Cardiac muscle cell (in vitro differentiated cells and primary cell): ENCODE measurements at regions not wholly inside any gene's neighbourhood (a gene's known extent, or its start where the extent isn't known, plus 50 kb on each side); places are given as distances from the start of the nearest gene placed in this dataset.
"Not testable (repeated sequence)": the region's sequence is repeated elsewhere in the genome, so short reads cannot be mapped to it uniquely, and the experiment has no call there.

ENCODE experiments used
- DNase-seq, 2 donors: peaks; one replicate each; pipeline versions ENCODE4 v3.0.0 to v3.0.0-alpha.2; 2010 to 2017; ENCODE audit warnings: low read depth in 1 of 2, low spot score in 1 of 2
- H3K27ac ChIP-seq: fragments of 200-600 bp; sonication (generic); 2 replicates; pipeline ENCODE4 v1.5.1; 2016
- H3K27me3 ChIP-seq: fragments of 200-600 bp; sonication (generic); 2 replicates; pipeline ENCODE4 v1.6.0; 2016; ENCODE audit warnings: control low read depth
- H3K36me3 ChIP-seq: fragments of 200-600 bp; sonication (generic); 2 replicates; pipeline ENCODE4 v1.5.1; 2016; ENCODE audit warnings: control low read depth
- H3K4me1 ChIP-seq: fragments of 200-600 bp; sonication (generic); 2 replicates; pipeline ENCODE4 v1.8.1; 2017; ENCODE audit warnings: low read depth, mild to moderate bottlenecking, mixed run types
- H3K4me3 ChIP-seq: fragments of 200-600 bp; sonication (generic); 2 replicates; pipeline ENCODE4 v1.5.1; 2016; ENCODE audit warnings: mild to moderate bottlenecking
- H3K9me3 ChIP-seq: fragments of 200-600 bp; sonication (generic); 2 replicates; pipeline ENCODE4 v1.5.1; 2017; ENCODE audit warnings: low read depth, mild to moderate bottlenecking, control low read depth
- TF ChIP-seq, protein P1 (sequence below): IDR thresholded peaks from 2 replicates; pipeline ENCODE4 v1.5.1; 2012; ENCODE audit warnings: low read depth, mild to moderate bottlenecking, low read length

DNA sequence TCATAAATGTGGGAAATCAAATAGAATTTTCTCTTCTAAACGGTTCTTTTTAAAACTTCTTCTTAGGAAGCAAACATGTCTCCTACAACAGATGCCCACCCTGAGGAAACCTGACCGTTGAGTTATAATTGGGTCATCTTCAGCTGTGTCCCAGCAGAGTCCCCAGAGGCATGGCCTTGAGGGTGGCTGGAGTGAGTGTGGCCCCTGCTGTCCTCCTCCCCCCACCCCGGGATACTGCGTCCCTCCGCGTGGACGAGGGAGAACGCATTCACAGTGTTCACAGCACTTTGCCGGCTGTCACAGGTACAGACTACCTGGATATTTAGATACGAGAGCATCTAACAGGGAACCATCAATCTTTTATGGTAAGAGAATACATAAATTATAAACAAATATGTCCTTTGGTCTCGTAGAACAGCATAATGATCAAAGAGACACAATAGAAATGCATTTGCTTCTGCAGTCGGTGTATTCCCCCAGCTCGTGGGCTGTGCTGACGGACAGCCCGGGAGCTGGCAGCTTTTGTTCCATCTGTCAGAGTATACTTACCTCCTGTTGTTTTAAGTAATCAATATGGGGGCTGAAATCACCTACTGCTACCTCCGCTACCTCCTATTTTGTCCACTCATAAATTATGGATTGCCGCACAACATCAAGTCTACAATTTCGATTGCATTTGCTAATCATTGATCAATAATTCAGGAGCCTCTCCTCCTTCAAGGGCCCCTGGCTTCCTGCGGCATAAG, 214.7 kb downstream of the IRX2 start:
- Histone ChIP-seq H3K4me3 (no peak overlapping the region), H3K27me3 (no peaks in the 10 kb centered on the region), H3K9me3 (no peaks in the 10 kb centered on the region), H3K27ac (no peak overlapping the region), H3K36me3 (no peaks in the 10 kb centered on the region), H3K4me1 (no peaks in the 10 kb centered on the region)
- DNase-seq, result no peak
- TF ChIP-seq, protein P1, sequence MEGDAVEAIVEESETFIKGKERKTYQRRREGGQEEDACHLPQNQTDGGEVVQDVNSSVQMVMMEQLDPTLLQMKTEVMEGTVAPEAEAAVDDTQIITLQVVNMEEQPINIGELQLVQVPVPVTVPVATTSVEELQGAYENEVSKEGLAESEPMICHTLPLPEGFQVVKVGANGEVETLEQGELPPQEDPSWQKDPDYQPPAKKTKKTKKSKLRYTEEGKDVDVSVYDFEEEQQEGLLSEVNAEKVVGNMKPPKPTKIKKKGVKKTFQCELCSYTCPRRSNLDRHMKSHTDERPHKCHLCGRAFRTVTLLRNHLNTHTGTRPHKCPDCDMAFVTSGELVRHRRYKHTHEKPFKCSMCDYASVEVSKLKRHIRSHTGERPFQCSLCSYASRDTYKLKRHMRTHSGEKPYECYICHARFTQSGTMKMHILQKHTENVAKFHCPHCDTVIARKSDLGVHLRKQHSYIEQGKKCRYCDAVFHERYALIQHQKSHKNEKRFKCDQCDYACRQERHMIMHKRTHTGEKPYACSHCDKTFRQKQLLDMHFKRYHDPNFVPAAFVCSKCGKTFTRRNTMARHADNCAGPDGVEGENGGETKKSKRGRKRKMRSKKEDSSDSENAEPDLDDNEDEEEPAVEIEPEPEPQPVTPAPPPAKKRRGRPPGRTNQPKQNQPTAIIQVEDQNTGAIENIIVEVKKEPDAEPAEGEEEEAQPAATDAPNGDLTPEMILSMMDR, result no peak

DNA sequence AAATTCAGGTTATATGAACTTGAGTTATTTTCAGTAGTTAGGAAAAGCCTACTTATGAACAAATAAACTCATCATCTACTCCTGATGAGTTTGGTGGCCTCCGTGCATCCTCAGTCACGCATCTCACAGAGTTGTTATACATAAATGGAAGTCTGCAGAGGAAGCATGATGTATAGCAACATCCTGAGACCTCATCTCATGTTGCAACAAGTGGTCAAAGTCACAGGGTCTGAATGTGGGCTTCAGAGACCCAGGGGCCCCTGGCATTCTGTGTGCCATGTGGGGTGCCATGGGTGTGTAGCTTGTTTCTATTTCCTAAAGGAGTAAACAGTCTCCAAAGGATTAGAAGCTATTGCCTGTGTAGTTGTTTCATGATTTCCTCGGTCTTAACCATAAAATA, 216.5 kb downstream of the IRX2 start:
- Histone ChIP-seq H3K4me1 (no peaks in the 10 kb centered on the region), H3K4me3 (no peak overlapping the region), H3K27ac (no peak overlapping the region), H3K27me3 (no peaks in the 10 kb centered on the region), H3K36me3 (no peaks in the 10 kb centered on the region), H3K9me3 (no peaks in the 10 kb centered on the region)
- TF ChIP-seq, protein P1, result no peak
- no peak for DNase-seq

DNA sequence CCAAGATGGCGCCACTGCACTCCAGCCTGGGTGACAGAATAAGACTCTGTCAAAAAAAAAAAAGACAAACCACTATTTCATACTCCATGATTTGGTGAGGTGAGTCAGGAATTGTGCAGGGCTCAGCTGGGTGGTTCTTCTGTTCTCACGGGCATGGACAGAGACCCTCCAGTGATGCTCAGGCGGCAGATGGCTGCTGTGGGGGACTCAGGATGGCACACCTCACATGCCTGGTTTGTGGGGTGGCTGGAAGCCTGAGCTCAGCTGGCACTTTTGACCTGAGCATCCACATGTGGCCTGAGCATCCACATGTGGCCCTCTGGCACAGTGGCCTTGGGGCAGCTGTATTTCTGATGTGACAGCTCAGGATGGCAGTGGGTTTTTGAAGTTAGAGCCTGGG, 217.2 kb downstream of the IRX2 start:
- no peak for DNase-seq
- no peak overlapping the region for H3K4me3 ChIP-seq
- no peaks in the 10 kb centered on the region for H3K9me3 ChIP-seq
- no peaks in the 10 kb centered on the region for H3K4me1 ChIP-seq
- H3K27me3 ChIP-seq, result no peaks in the 10 kb centered on the region
- TF ChIP-seq, protein P1, result no peak
- H3K36me3 ChIP-seq, result no peaks in the 10 kb centered on the region
- H3K27ac ChIP-seq, result no peak overlapping the region

DNA sequence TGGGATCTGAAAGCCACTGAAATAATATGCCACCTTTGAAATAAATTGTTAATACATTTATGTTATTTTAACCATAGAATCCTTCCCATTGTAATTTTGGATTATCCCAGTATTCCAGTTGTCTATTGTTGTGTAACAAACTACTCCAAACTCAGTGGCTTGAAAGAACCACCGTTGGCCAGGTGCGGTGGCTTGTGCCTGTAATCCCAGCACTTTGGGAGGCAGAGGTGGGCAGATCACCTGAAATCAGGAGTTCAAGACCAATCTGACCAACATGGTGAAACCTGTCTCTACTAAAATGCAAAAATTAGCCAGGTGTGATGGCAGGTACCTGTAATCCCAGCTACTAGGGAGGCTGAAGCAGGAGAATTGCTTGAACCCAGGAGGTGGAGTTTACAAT, 217.6 kb downstream of the IRX2 start:
- H3K27ac ChIP-seq, H3K36me3 ChIP-seq, H3K4me1 ChIP-seq, DNase-seq, H3K9me3 ChIP-seq, H3K27me3 ChIP-seq, H3K4me3 ChIP-seq: not testable (repeated sequence)

DNA sequence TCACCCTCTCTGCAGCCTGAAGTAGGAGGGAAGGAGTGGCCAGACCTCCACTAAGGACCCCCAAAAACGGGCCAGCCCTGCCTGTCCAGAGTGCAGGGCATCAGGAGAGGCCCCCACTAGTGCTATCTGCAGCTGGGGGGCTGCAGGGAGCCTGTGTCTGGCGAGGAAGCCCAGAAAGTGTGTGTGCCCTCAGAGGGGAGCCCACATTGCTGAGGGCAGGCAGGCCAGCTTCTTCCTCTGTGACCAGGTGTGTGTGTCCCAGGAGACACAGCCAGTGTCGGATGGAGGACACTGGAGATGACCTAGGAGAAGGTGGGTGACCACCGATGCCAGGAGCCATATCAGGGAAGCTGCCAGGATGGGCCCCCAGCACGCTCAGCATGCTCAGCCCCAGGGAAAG, 218.7 kb downstream of the IRX2 start:
- no peaks in the 10 kb centered on the region for H3K27me3 ChIP-seq
- H3K4me3 ChIP-seq, result no peak overlapping the region
- no peak overlapping the region for H3K27ac ChIP-seq
- H3K4me1 ChIP-seq, result no peaks in the 10 kb centered on the region
- H3K36me3 ChIP-seq, result no peaks in the 10 kb centered on the region
- TF ChIP-seq, protein P1, result no peak
- H3K9me3 ChIP-seq, result no peaks in the 10 kb centered on the region
- no peak for DNase-seq

DNA sequence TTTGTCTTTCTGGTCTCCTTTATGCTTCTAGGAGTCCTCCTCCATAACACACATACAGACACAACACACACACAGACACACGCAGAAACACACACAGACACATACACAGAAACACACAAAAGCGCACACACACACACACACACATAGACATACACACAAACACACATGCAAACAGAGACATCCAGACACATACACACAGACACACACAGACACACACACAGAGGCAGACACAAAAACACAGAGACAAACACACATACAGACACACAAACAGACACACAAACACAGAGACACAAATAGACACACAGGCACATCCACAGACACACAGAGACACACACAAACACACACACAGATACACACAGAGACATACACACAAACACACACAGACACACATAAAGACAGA, 220.2 kb downstream of the IRX2 start:
- H3K4me1 ChIP-seq, result no peaks in the 10 kb centered on the region
- TF ChIP-seq, protein P1, result no peak
- H3K36me3 ChIP-seq, result no peaks in the 10 kb centered on the region
- H3K27ac ChIP-seq, result no peak overlapping the region
- DNase-seq, result no peak
- H3K9me3 ChIP-seq, result no peaks in the 10 kb centered on the region
- no peak overlapping the region for H3K4me3 ChIP-seq
- no peaks in the 10 kb centered on the region for H3K27me3 ChIP-seq
